HG02943 (cell line): ENCODE measurements at regions not wholly inside any gene's neighbourhood (a gene's known extent, or its start where the extent isn't known, plus 50 kb on each side); places are given as distances from the start of the nearest gene placed in this dataset.
A peak's percentile ranks its signal among the peaks of the same experiment; 100 is the strongest.
"Not testable (repeated sequence)": the region's sequence is repeated elsewhere in the genome, so short reads cannot be mapped to it uniquely, and the experiment has no call there.

Experiments used
- ATAC-seq: cut with Tn5 transposase; IDR thresholded peaks from one replicate; pipeline ENCODE4 v1.9.1; 2021; ENCODE audit warnings: mild to moderate bottlenecking, low read depth, moderate library complexity; ENCODE audit not compliant: unreplicated experiment

- not testable (repeated sequence) for ATAC-seq
Measured at GRCh38 chr3:125914608-125915436, 54.2 kb upstream of the ROPN1B start.

DNA sequence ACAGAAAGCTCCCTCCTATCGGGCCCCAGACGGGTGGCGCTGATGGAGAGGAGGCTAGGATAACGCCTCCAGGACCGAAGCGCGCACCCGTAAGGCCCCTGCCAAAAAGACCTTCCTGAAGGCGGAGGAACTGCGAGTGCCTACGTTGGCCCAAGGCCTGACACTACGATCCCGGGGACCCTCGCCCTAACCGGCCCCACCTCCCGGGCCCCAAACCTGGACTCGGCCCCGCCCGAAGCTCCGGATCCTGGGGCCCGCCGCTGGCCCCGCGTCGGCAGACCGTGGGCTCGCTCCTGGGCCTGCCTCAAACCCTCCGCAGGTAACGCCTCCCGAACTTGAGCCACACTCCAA is 53.6 kb upstream of the ROPN1B start:
- not testable (repeated sequence) for ATAC-seq

GRCh38 chr3:125915792-125916375 is 53.1 kb upstream of the ROPN1B start:
- peak; percentile 87 for ATAC-seq

DNA sequence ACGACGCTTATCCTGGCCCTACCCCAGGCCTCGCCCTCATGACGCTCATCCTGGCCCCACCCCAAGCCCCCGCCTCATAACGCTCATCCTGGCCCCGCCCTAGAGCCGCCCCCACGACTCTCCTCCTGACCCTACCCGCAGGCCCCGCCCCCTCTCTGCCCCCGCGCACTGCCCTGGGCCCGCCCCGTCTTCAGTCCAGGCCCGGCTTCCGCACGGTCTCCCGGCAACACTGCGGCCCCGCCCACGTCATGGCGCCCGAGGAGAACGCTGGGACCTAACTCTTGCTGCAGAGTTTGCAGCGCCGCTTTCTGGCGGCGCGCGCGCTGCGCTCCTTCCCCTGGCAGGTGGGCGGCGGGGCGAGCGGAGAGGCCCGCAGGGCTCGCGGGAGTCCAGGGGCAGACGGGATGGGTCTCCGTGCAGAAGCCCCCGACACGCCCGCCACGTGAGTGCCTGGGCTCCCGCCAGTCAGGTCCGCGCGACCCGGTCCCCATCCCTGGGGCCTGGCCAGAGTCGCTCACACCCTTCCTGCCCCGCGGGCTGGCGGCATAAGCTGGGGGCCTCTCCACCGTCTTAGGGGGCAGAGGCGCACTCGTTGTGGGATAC is 52.5 kb upstream of the ROPN1B start:
- peak; percentile 84 for ATAC-seq

DNA sequence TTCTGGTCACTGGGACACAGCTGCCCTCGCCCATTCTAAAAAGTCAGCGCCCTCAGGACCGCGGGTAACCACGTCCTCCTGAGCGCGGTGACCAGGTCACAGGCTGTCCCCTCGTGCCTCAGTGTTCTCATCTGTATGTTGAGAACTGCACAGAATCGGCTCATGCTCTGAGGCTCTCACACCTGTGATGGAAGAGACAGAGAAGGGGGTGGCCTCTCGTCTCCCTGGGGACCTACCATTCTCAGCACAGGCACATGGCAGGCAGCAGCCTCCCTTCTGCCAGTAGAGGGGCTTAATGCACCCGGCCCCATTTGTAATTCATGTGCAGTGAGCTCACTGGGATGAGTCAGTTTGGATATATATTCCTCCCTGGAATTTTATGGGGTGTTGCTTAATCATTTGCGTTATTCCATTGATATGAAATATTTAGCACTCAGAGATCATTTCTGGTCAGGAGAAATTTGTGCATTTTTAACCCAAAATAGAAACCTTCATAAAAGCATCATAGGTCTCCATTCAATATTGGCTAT is 51.9 kb upstream of the ROPN1B start:
- ATAC-seq: not testable (repeated sequence)

- not testable (repeated sequence) for ATAC-seq
Measured at GRCh38 chr3:125918024-125918423, 51.0 kb upstream of the ROPN1B start.

DNA sequence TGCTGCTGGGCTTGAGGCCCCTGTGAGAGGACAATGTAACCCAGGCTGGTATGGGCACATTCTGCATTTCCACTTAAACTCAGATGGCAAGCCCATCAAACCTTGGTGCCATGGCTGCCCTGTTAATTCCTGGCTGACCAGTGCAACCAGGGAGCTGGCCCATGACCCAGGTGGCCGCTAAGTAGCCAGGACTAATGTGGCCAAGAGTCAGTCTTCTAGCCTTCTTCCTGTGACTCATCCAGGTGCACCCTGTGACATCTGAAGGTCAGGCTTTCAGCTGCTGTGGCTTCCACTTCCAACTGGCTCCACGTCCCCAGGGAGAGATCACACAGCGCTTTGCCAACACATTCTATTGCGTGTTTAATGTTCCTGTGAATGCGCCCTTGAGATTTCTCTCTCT is 50.5 kb upstream of the ROPN1B start:
- not testable (repeated sequence) for ATAC-seq

DNA sequence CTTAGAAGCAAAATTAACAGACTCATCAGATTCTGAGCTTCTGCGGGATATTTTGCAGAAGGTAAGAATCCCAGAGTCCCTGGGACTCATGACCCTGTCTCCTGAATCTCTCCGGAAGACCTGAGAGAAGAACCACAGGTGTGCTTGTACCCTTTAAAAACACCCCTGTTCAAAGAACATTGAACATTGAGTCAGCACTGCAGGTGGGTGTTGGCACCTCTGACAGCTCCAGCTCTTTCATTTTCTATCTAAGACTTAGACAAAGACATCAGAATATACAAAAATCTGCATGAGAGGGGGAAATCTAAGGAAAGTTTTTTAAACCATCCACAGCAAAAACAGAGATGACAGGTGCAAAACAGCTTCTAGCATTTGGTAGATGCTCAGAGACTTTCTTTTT is 50.1 kb upstream of the ROPN1B start:
- not testable (repeated sequence) for ATAC-seq
